ENCODE measurements at regions not wholly inside any gene's neighbourhood (a gene's known extent, or its start where the extent isn't known, plus 50 kb on each side); places are given as distances from the start of the nearest gene placed in this dataset.

DNA sequence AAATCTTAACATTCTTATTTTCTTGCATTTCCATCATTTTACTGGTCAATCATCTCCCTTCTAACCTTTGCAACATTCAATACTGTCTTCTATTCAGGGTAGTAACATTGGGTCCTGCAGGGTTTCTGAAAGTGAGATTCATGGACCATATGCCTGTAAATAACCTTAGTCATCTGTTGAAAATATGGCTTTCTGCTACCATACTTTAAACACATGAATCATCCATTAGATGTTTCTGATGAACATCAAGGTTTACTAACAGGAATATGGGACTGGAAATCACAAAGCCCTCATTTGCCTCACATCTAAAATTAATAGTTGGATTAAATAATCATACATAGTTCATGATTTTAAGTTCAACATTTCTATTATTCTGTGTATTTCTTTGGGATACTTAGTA is 475.9 kb upstream of the MARCKS start:
- no TSS peak for BruUV-seq (replicated peaks)
- intact Hi-C loops (cut with micrococcal nuclease; ENCODE audit: unreplicated experiment), result no loop called here

GRCh38 chr6:113381959-113382358 is 475.2 kb upstream of the MARCKS start:
- no peak for DNase-seq (ENCODE audit: low read depth, low spot score)
- CTCF ChIA-PET, result no interaction called here

More for the DNA sequence above, 475.9 kb upstream of the MARCKS start:
- no peak overlapping the region for H3K27ac ChIP-seq (ENCODE audit: low read length)
- CTCF ChIA-PET, result no interaction called here
- H3K9me3 ChIP-seq (ENCODE audit: control insufficient read depth, insufficient read depth, low read depth, low read length), result no peaks in the 10 kb centered on the region
- no peak for DNase-seq (ENCODE audit: low read depth, low spot score)
- no peaks in the 10 kb centered on the region for H3K4me1 ChIP-seq (ENCODE audit: control insufficient read depth, insufficient read depth, low read length)
- in situ Hi-C loops (cut with HindIII; ENCODE audit: low pct_unique_long_range_greater_than_20kb, low sequenced_read_pairs), result no loop called here
- TF ChIP-seq, protein P1, sequence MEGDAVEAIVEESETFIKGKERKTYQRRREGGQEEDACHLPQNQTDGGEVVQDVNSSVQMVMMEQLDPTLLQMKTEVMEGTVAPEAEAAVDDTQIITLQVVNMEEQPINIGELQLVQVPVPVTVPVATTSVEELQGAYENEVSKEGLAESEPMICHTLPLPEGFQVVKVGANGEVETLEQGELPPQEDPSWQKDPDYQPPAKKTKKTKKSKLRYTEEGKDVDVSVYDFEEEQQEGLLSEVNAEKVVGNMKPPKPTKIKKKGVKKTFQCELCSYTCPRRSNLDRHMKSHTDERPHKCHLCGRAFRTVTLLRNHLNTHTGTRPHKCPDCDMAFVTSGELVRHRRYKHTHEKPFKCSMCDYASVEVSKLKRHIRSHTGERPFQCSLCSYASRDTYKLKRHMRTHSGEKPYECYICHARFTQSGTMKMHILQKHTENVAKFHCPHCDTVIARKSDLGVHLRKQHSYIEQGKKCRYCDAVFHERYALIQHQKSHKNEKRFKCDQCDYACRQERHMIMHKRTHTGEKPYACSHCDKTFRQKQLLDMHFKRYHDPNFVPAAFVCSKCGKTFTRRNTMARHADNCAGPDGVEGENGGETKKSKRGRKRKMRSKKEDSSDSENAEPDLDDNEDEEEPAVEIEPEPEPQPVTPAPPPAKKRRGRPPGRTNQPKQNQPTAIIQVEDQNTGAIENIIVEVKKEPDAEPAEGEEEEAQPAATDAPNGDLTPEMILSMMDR (IDR thresholded peaks at IDR 0.05), result no peak
- TF ChIP-seq TCF7L2 (IDR thresholded peaks at IDR 0.05; ENCODE audit: low read depth, low read length) (no peak), POLR2AphosphoS5 (IDR thresholded peaks at IDR 0.05; ENCODE audit: low read depth, low read length) (no peak), SIN3A (IDR thresholded peaks at IDR 0.05; ENCODE audit: borderline replicate concordance, insufficient read depth, low read depth, low read length) (no peak)
- TF ChIP-seq, protein P2, sequence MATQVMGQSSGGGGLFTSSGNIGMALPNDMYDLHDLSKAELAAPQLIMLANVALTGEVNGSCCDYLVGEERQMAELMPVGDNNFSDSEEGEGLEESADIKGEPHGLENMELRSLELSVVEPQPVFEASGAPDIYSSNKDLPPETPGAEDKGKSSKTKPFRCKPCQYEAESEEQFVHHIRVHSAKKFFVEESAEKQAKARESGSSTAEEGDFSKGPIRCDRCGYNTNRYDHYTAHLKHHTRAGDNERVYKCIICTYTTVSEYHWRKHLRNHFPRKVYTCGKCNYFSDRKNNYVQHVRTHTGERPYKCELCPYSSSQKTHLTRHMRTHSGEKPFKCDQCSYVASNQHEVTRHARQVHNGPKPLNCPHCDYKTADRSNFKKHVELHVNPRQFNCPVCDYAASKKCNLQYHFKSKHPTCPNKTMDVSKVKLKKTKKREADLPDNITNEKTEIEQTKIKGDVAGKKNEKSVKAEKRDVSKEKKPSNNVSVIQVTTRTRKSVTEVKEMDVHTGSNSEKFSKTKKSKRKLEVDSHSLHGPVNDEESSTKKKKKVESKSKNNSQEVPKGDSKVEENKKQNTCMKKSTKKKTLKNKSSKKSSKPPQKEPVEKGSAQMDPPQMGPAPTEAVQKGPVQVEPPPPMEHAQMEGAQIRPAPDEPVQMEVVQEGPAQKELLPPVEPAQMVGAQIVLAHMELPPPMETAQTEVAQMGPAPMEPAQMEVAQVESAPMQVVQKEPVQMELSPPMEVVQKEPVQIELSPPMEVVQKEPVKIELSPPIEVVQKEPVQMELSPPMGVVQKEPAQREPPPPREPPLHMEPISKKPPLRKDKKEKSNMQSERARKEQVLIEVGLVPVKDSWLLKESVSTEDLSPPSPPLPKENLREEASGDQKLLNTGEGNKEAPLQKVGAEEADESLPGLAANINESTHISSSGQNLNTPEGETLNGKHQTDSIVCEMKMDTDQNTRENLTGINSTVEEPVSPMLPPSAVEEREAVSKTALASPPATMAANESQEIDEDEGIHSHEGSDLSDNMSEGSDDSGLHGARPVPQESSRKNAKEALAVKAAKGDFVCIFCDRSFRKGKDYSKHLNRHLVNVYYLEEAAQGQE (IDR thresholded peaks at IDR 0.05; ENCODE audit: insufficient read depth in 1 of 2, low read depth in 2 of 2, low read length in 1 of 2), result no peak
- ATAC-seq, result no peak
- no peak overlapping the region for H3K4me3 ChIP-seq (ENCODE audit: low read depth in 2 of 2, low read length in 2 of 2)
- POLR2A ChIA-PET, result no interaction called here
- H3K27me3 ChIP-seq (ENCODE audit: control insufficient read depth, insufficient read depth, low read length), result no peaks in the 10 kb centered on the region
- H3K36me3 ChIP-seq (ENCODE audit: control insufficient read depth, insufficient read depth, low read length), result no peaks in the 10 kb centered on the region

More at GRCh38 chr6:113381959-113382358, 475.2 kb upstream of the MARCKS start:
- POLR2A ChIA-PET, result no interaction called here
- no TSS peak for BruUV-seq (replicated peaks)
- Histone ChIP-seq H3K36me3 (ENCODE audit: control insufficient read depth, insufficient read depth, low read length) (no peaks in the 10 kb centered on the region), H3K4me1 (ENCODE audit: control insufficient read depth, insufficient read depth, low read length) (no peaks in the 10 kb centered on the region), H3K9me3 (ENCODE audit: control insufficient read depth, insufficient read depth, low read depth, low read length) (no peaks in the 10 kb centered on the region), H3K4me3 (ENCODE audit: low read depth in 2 of 2, low read length in 2 of 2) (no peak overlapping the region), H3K27ac (ENCODE audit: low read length) (no peak overlapping the region), H3K27me3 (ENCODE audit: control insufficient read depth, insufficient read depth, low read length) (no peaks in the 10 kb centered on the region)
- TF ChIP-seq, protein P2 (IDR thresholded peaks at IDR 0.05; ENCODE audit: insufficient read depth in 1 of 2, low read depth in 2 of 2, low read length in 1 of 2), result no peak
- no peak for TF ChIP-seq TCF7L2 (IDR thresholded peaks at IDR 0.05; ENCODE audit: low read depth, low read length)
- TF ChIP-seq SIN3A (IDR thresholded peaks at IDR 0.05; ENCODE audit: borderline replicate concordance, insufficient read depth, low read depth, low read length), result no peak
- TF ChIP-seq, protein P1 (IDR thresholded peaks at IDR 0.05), result no peak
- in situ Hi-C loops (cut with HindIII; ENCODE audit: low pct_unique_long_range_greater_than_20kb, low sequenced_read_pairs), result no loop called here
- ATAC-seq, result no peak
- intact Hi-C loops (cut with micrococcal nuclease; ENCODE audit: unreplicated experiment), result no loop called here
